ENCODE measurements at regions not wholly inside any gene's neighbourhood (a gene's known extent, or its start where the extent isn't known, plus 50 kb on each side); places are given as distances from the start of the nearest gene placed in this dataset.

DNA sequence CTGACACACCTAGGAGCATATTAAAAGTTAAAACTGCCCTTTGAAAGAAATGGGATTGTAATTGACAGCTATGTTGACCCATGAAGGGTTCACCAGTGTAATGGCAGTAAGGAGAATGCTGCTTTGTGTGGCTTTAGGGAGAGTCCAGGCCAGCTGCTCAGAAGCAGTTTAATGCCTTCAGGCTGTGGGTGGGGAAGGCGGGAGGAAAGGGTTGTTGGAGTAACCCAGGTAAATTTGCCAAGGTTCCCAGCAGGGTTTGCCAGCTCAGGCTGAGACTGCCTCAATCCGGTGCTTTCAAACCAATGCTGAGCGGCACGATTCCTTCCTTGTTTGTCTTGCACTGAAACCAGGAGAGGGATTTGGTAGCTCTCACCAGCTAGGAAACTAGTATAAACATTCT lies 637.2 kb downstream of the INHBA start:
- no peak for DNase-seq (ENCODE audit: low read depth)
- no peak overlapping the region for H3K4me3 ChIP-seq (replicated peaks; ENCODE audit: low read depth, low read length)
- TF ChIP-seq, protein P1, sequence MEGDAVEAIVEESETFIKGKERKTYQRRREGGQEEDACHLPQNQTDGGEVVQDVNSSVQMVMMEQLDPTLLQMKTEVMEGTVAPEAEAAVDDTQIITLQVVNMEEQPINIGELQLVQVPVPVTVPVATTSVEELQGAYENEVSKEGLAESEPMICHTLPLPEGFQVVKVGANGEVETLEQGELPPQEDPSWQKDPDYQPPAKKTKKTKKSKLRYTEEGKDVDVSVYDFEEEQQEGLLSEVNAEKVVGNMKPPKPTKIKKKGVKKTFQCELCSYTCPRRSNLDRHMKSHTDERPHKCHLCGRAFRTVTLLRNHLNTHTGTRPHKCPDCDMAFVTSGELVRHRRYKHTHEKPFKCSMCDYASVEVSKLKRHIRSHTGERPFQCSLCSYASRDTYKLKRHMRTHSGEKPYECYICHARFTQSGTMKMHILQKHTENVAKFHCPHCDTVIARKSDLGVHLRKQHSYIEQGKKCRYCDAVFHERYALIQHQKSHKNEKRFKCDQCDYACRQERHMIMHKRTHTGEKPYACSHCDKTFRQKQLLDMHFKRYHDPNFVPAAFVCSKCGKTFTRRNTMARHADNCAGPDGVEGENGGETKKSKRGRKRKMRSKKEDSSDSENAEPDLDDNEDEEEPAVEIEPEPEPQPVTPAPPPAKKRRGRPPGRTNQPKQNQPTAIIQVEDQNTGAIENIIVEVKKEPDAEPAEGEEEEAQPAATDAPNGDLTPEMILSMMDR (IDR thresholded peaks at IDR 0.05; ENCODE audit: low read length, missing control alignments), result no peak

- no peak overlapping the region for H3K4me3 ChIP-seq (replicated peaks; ENCODE audit: low read depth, low read length)
- TF ChIP-seq, protein P1 (IDR thresholded peaks at IDR 0.05; ENCODE audit: low read length, missing control alignments), result no peak
- peak; percentile 31 for DNase-seq (ENCODE audit: low read depth)
Measured at GRCh38 chr7:41063116-41063515, 639.8 kb downstream of the INHBA start.

GRCh38 chr7:41060796-41061195 lies 642.1 kb downstream of the INHBA start:
- no peak overlapping the region for H3K4me3 ChIP-seq (replicated peaks; ENCODE audit: low read depth, low read length)
- TF ChIP-seq, protein P1 (IDR thresholded peaks at IDR 0.05; ENCODE audit: low read length, missing control alignments), result no peak
- DNase-seq (ENCODE audit: low read depth), result no peak

GRCh38 chr7:41059796-41060195 lies 643.1 kb downstream of the INHBA start:
- TF ChIP-seq, protein P1 (IDR thresholded peaks at IDR 0.05; ENCODE audit: low read length, missing control alignments), result no peak
- H3K4me3 ChIP-seq (replicated peaks; ENCODE audit: low read depth, low read length), result no peak overlapping the region
- DNase-seq (ENCODE audit: low read depth), result no peak

DNA sequence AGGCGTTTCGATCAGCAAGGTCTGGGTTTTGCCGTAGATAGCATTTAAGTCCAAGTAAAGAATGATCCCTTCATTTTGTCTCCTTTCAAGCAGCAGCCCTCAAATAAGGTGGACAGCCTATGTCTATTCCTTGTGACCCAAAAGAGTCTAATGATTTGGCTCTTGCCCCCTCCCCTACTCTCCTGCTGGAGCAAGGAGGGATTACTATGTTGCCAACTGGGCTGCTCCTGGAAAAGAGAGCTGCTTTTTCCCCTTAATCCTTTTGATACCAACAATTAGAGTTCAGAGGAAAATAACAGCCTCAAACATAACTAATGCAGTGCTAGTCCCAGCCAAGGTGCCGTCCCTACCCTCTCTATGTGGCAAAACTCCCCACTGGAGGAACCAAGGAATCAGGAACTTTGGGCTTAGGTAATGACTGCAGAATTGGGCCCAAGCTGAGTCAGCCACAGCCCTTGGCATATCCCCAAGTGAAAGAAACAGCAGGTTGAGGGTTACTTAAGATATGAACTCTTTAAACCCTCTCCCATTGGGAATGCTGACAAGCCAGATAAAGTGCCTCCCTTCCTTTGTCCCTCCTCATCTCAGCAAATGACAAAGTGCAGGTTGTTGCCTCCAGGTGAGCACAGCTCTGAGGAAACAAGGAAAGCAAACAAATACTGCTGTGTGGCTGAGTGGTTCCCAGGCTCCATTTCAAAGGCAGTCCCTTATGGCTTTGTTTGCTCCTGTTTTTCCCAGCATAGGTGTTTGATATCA lies 643.7 kb downstream of the INHBA start:
- TF ChIP-seq, protein P1 (IDR thresholded peaks at IDR 0.05; ENCODE audit: low read length, missing control alignments), result no peak
- peak; percentile 12 for DNase-seq (ENCODE audit: low read depth)

DNA sequence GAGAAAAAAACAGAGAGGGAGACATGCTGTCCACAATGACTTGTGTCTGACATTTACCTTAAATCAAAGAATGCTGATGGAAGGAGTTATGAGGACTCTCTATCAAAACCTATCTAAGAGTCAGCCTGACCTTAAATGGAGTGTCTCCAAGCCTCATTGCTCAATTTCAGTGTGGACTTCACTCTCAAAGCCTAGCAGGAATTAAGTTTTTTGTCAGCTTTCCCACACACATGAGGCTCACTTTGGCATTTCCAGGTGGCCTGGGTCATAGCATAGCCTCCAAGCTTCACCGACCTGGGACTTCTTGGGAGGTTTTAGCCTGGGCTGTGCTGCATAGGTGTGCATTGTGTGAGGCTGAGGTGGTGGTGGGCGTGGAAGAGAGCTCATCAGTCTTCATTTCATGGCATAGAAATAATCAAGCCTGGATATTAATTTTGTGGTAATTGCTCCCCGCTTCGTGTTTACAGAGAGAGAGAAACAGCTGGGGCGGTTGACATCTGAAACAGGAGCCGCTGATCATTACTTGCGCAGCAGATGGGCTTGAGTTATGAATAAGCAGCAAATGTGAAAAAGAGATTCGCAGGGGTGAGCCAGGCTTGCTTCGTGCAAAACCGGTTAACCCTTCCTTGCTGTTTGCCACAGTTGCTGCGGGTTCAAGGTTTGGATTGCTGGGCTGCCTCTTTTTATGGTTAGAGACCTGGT lies 647.8 kb downstream of the INHBA start:
- H3K4me3 ChIP-seq (replicated peaks; ENCODE audit: low read depth, low read length), result no peak overlapping the region
- DNase-seq (ENCODE audit: low read depth), result no peak
- TF ChIP-seq, protein P1 (IDR thresholded peaks at IDR 0.05; ENCODE audit: low read length, missing control alignments), result no peak

More for the DNA sequence above, 643.7 kb downstream of the INHBA start:
- H3K4me3 ChIP-seq (replicated peaks; ENCODE audit: low read depth, low read length), result no peak overlapping the region

Measured in fibroblast of pulmonary artery (primary cell).